ENCODE measurements at regions not wholly inside any gene's neighbourhood (a gene's known extent, or its start where the extent isn't known, plus 50 kb on each side); places are given as distances from the start of the nearest gene placed in this dataset.
"Not testable (repeated sequence)": the region's sequence is repeated elsewhere in the genome, so short reads cannot be mapped to it uniquely, and the experiment has no call there.

DNA sequence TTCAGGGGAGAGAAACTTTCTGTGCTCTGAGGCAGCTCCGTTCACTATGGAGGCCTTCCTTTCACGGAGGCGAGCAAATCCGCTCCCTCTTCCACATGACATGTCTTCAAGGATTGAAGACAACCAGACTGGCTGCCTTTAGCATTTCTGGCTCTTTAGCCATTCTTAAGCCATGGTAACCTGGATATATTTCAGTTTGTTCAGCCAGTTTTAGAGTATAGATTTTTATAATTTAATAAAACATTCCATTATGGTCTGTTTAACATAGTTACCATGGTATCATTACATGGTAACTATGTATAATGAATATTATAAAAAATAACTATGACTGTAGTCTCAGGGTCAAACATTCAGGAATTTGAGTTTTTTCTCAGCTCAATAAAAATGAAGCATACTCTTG, 54.2 kb upstream of the NFIA start:
- DNase-seq (ENCODE audit: low spot score), result no peak
- TF ChIP-seq, protein P1, sequence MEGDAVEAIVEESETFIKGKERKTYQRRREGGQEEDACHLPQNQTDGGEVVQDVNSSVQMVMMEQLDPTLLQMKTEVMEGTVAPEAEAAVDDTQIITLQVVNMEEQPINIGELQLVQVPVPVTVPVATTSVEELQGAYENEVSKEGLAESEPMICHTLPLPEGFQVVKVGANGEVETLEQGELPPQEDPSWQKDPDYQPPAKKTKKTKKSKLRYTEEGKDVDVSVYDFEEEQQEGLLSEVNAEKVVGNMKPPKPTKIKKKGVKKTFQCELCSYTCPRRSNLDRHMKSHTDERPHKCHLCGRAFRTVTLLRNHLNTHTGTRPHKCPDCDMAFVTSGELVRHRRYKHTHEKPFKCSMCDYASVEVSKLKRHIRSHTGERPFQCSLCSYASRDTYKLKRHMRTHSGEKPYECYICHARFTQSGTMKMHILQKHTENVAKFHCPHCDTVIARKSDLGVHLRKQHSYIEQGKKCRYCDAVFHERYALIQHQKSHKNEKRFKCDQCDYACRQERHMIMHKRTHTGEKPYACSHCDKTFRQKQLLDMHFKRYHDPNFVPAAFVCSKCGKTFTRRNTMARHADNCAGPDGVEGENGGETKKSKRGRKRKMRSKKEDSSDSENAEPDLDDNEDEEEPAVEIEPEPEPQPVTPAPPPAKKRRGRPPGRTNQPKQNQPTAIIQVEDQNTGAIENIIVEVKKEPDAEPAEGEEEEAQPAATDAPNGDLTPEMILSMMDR (conservative IDR thresholded peaks at IDR 0.05; ENCODE audit: low read depth), result no peak
- CTCF ChIA-PET, result no interaction called here

DNA sequence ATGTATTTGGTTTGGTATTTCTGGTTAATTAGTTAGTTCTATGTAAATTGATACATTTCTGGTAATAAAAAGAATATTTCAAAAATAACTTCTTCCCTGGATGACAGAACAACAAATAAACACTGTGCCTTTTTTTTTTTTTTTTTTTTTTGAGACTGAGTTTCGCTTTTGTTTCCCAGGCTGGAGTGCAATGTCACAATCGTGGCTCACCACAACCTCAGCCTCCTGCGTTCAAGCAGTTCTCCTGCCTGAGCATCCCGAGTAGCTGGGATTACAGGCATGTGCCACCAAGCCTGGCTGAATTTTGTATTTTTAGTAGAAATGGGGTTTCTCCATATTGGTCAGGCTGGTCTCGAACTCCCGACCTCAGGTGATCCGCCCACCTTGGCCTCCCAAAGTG, 64.3 kb upstream of the NFIA start:
- POLR2A ChIA-PET (ENCODE audit: low non-redundant PET); DNase-seq (ENCODE audit: low spot score); H3K27ac ChIP-seq; CTCF ChIA-PET: not testable (repeated sequence)

More for the DNA sequence above, 54.2 kb upstream of the NFIA start:
- POLR2A ChIA-PET (ENCODE audit: low non-redundant PET), result no interaction called here
- no peak overlapping the region for H3K27ac ChIP-seq

DNA sequence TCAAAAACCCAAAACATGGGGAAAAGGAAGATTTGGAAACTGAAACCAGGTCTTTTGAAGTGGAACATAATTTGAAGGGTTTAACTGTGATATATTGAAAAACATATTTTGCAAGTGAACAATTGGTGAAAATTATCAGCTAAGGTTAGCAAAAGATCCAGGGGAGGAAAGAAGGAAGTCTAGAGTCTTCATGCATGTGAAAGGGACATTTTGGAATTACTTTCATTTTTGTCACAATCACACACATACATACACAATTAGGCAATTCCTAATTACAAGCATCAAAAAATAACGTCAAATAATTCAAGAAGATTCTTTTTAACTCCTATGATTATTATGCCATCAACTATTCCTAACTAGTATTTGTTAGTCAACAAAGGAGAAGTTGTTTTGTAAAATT, 64.7 kb upstream of the NFIA start:
- H3K27ac ChIP-seq, result no peak overlapping the region
- ChIA-PET POLR2A (ENCODE audit: low non-redundant PET) (no interaction called here), CTCF (no interaction called here)
- TF ChIP-seq, protein P1 (conservative IDR thresholded peaks at IDR 0.05; ENCODE audit: low read depth), result no peak
- no peak for DNase-seq (ENCODE audit: low spot score)

DNA sequence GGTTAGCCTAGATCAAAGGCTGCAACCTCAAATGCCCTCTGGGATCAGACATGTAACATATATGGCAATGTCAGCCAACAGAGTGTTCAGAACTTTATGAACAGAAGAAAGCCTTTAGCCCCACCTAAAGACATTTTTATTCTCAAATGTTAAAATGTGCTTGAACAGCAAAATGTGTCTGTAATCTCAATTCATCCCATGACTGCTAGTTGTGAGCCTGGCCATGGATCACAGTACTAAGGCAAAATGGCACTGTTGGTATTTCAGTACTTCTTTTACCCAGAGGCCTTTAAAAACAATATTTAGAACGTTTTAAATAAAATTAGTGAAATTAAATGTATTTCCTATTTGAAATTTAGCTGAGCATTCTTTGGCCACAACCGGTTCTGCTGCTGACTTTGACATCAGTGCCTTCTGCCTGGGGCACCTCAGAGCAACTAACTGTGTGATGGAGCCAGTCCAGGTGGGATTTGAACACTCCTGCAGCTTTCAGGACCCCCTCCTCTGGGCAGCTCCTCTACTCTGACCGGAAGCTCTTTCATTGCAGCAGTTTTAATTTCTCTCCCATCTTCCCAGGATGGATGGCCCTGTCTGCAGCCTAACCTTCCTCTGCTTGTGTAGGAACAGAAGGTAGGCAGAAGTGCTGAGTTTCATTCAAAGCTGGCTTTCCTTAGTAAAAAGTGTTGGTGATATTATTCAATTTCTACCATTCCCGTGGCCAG, 68.3 kb upstream of the NFIA start:
- TF ChIP-seq, protein P1 (conservative IDR thresholded peaks at IDR 0.05; ENCODE audit: low read depth), result no peak
- POLR2A ChIA-PET (ENCODE audit: low non-redundant PET), result no interaction called here
- H3K27ac ChIP-seq, result no peak overlapping the region
- CTCF ChIA-PET, result interaction anchor here (0.6 to 0.7 kb wide), 2 partner anchors 885 to 962 kb away, joined by 3 read pairs; no protein-coding TSS in a partner anchor
- no peak for DNase-seq (ENCODE audit: low spot score)

DNA sequence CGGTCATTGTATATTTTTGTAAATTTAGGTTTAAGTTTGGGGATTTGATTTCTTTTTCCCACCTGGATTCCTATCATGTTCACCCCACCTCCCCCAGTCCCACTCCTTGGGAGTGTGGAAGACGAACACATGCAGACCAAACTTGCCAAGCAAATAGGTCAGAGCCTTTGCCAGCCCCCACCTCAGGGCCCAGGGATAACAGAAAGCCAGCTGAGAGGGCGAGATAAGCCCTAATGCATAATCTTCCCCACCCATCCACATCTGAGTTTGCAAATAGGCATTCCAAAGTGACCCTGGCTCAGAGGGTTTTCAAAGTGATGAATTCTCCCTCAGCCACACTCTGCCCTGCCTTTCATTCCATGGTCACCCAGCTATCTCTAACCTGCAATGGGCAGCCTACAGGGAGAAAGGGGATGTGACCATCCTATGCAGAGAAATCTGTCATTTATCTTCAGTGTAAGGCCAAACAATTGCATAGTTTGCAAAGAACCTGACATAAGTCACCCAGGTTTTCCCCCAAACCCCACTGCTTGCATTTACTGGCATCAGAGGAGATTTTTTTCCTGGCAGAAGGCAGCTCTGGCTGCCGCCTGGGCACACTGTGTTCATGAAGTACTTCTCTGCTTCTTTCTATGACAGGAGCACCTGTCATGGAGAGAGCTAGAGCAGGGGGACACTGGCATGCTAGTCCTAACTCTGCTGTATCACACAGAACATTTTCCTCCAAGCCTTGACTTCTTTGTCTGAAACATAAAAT, 69.0 kb upstream of the NFIA start:
- TF ChIP-seq, protein P1 (conservative IDR thresholded peaks at IDR 0.05; ENCODE audit: low read depth), result no peak
- CTCF ChIA-PET, result interaction anchor here (0.7 to 0.8 kb wide), 2 partner anchors 19 to 884 kb away, joined by 3 read pairs; no protein-coding TSS in a partner anchor
- no peak overlapping the region for H3K27ac ChIP-seq
- POLR2A ChIA-PET (ENCODE audit: low non-redundant PET), result no interaction called here
- no peak for DNase-seq (ENCODE audit: low spot score)

DNA sequence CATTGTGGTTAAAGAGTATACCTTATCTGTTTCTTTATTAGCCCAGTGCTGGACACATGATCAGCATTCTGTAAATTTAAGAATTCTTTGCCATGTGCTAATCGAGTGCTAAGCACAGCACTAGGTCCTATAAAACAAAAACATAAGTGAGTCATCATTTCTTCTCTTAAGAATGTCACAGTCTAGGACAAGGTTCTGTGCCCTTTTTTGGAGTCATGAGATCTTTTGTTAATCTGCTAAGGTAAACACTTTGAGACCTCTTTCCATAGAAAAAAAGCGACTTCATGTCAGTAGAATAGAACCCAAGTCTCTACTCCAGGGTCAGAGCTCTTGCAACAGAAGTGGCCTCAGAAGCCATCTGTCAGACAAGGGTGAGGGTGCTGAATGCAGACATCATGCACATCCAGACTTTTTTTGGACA, 70.0 kb upstream of the NFIA start:
- ChIA-PET POLR2A (ENCODE audit: low non-redundant PET) (no interaction called here), CTCF (interaction anchor here (0.8 kb wide), 1 partner anchor 20 kb away, joined by 3 read pairs; no protein-coding TSS in a partner anchor)
- H3K27ac ChIP-seq, result no peak overlapping the region
- TF ChIP-seq, protein P1 (conservative IDR thresholded peaks at IDR 0.05; ENCODE audit: low read depth), result no peak
- no peak for DNase-seq (ENCODE audit: low spot score)
